ENCODE measurements at regions not wholly inside any gene's neighbourhood (a gene's known extent, or its start where the extent isn't known, plus 50 kb on each side); places are given as distances from the start of the nearest gene placed in this dataset.
A peak's percentile ranks its signal among the peaks of the same experiment; 100 is the strongest.

DNA sequence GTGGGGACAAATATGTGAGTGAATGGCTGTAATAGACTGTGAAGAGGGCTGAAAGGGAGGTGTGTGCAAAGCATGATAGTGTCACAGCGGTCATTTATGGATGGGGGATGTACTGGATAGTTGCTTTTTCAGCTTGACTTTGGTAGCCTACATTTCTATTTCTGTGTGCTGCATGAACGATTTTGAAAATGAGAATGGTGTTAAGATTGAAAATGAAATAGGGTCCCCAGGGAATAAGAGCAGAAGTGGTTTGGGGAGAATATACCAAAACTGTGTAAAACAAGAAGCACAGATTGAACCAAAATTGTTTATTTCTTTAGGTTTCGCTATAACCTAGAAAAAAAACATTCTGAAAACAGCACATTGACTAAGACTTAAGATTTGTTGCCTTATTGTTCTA, 58.8 kb upstream of the CLNK start:
- Mint-ChIP-seq H3K4me1 (ENCODE audit: low read depth) (peaks cover 18% of the 10 kb centered on the region), H3K27ac (no peak overlapping the region), H3K36me3 (ENCODE audit: low read depth) (peaks cover 5% of the 10 kb centered on the region), H3K27me3 (ENCODE audit: low read depth) (no peaks in the 10 kb centered on the region), H3K9me3 (peaks cover 6% of the 10 kb centered on the region), H3K4me3 (ENCODE audit: low read depth) (no peak overlapping the region)
- no peak for DNase-seq (ENCODE audit: low spot score)
- intact Hi-C loops (cut with micrococcal nuclease): no loop called here

DNA sequence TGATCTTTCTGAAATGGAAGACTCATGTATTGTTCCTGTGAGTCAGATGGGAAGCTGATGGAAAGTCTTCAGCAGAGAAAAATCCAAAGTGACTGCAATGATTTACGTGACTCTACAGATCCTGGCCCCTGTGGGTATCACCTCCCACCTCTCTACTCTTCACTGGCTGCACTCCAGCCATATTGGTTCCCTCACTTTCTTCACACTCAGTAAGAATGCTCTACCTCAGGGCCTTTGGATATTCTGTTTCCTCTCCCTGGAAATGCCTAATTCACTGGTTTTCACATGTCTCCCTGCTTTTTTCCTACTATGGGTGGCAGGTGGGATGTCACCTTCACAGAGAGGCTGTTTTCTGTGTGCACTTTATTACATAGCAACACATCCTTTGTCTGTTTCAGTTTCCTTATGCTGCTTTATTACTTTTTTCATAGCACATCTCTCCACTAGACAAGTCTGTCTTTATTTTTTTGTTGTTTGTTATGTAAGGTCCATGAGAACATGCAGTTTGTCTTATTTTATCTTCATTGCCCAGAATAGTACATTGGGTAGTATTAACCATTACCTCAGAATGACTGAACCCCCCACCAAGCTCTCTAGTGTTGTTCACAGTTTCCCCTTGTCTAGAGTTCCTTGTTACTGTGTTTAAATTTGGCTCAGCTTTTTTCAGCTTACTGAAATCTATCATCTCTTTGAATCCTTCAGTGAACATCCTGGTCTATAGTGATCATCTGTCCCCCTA, 57.6 kb upstream of the CLNK start:
- DNase-seq (ENCODE audit: low spot score): no peak
- no peaks in the 10 kb centered on the region for H3K27me3 Mint-ChIP-seq (ENCODE audit: low read depth)
- no peak overlapping the region for H3K4me3 Mint-ChIP-seq (ENCODE audit: low read depth)
- intact Hi-C loops (cut with micrococcal nuclease): no loop called here
- H3K9me3 Mint-ChIP-seq: peaks cover 6% of the 10 kb centered on the region
- no peak overlapping the region for H3K27ac Mint-ChIP-seq
- H3K36me3 Mint-ChIP-seq (ENCODE audit: low read depth): peaks cover 8% of the 10 kb centered on the region
- peaks cover 29% of the 10 kb centered on the region for H3K4me1 Mint-ChIP-seq (ENCODE audit: low read depth)

DNA sequence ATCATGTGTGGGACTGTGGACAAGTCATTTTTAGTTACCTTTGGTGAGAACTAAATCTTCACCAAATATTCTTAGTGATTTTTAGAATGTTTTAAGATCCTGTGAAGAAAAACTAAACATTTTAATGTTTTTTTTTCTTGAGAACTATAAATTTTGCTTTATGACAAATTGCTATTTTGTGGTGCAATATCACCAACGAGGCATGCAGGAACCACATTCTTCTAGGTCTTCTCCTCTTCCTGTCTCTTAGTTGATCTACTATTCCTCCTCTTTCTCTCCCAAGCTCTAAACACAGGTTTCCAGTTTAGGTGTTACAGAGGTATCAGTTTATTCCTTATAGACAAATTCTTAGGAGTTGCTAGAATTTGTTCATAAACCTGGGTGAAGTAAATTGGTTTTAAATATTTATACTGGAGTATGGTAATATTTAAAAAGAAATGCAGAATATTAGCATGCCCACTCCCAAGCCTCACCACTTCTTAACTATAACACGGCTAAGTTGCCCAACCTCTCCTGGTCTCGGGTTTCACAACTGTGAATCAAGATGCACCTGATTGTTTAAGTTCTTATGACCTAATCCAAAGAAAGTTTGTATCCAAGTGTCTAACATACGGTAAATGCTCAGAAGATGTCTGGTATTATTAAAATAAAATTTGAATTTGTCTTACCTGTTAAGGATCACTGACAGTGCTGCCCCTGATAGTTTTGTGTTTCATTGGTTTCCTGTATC, 56.5 kb upstream of the CLNK start:
- Mint-ChIP-seq H3K27ac (no peak overlapping the region), H3K36me3 (ENCODE audit: low read depth) (peaks cover 14% of the 10 kb centered on the region), H3K9me3 (peaks cover 6% of the 10 kb centered on the region), H3K27me3 (ENCODE audit: low read depth) (no peaks in the 10 kb centered on the region), H3K4me3 (ENCODE audit: low read depth) (no peak overlapping the region), H3K4me1 (ENCODE audit: low read depth) (peaks cover 37% of the 10 kb centered on the region)
- intact Hi-C loops (cut with micrococcal nuclease): no loop called here
- no peak for DNase-seq (ENCODE audit: low spot score)

DNA sequence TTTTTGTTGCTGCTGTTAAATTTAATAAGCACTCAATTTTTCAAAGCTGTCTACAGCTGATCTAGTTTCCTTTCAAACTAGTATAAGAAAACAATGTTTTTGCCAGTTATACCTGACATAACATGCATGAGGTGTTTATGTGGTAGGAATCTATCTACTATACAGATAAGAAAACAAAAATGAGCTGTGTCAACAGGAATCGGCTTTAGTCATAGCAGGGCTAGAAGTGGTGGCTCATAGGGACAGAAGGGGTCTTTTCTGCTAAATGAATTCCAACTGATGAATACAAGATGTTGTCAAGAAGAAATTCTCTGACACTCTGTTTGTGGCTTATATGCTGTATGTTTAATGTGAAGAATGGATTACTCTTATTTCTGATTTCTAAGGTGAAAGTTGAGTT, 55.7 kb upstream of the CLNK start:
- intact Hi-C loops (cut with micrococcal nuclease): no loop called here
- peaks cover 6% of the 10 kb centered on the region for H3K9me3 Mint-ChIP-seq
- DNase-seq (ENCODE audit: low spot score): no peak
- no peaks in the 10 kb centered on the region for H3K27me3 Mint-ChIP-seq (ENCODE audit: low read depth)
- peak overlapping the region; percentile 18 for H3K4me3 Mint-ChIP-seq (ENCODE audit: low read depth)
- peak overlapping the region; percentile 36 for H3K27ac Mint-ChIP-seq
- peaks cover 14% of the 10 kb centered on the region for H3K36me3 Mint-ChIP-seq (ENCODE audit: low read depth)
- peaks cover 39% of the 10 kb centered on the region for H3K4me1 Mint-ChIP-seq (ENCODE audit: low read depth)

GRCh38 chr4:10738826-10739489, 54.4 kb upstream of the CLNK start:
- H3K27me3 Mint-ChIP-seq (ENCODE audit: low read depth): no peaks in the 10 kb centered on the region
- H3K9me3 Mint-ChIP-seq: peaks cover 6% of the 10 kb centered on the region
- H3K36me3 Mint-ChIP-seq (ENCODE audit: low read depth): peaks cover 14% of the 10 kb centered on the region
- peak overlapping the region; percentile 48 for H3K27ac Mint-ChIP-seq
- intact Hi-C loops (cut with micrococcal nuclease): loop anchor here (10.0 kb wide), 1 partner anchor 1134 kb away; no protein-coding TSS in a partner anchor
- peak overlapping the region; percentile 35 for H3K4me3 Mint-ChIP-seq (ENCODE audit: low read depth)
- no peak for DNase-seq (ENCODE audit: low spot score)
- H3K4me1 Mint-ChIP-seq (ENCODE audit: low read depth): peaks cover 50% of the 10 kb centered on the region

GRCh38 chr4:10737337-10737736, 52.8 kb upstream of the CLNK start:
- peak overlapping the region; percentile 86 for H3K27ac Mint-ChIP-seq
- peaks cover 65% of the 10 kb centered on the region for H3K4me1 Mint-ChIP-seq (ENCODE audit: low read depth)
- no peak for DNase-seq (ENCODE audit: low spot score)
- H3K36me3 Mint-ChIP-seq (ENCODE audit: low read depth): peaks cover 18% of the 10 kb centered on the region
- no peaks in the 10 kb centered on the region for H3K27me3 Mint-ChIP-seq (ENCODE audit: low read depth)
- intact Hi-C loops (cut with micrococcal nuclease): loop anchor here (2.0 to 10.0 kb wide), 2 partner anchors 15 to 1133 kb away; no protein-coding TSS in a partner anchor
- H3K4me3 Mint-ChIP-seq (ENCODE audit: low read depth): peak overlapping the region; percentile 64
- peaks cover 14% of the 10 kb centered on the region for H3K9me3 Mint-ChIP-seq

GRCh38 chr4:10736895-10737294, 52.3 kb upstream of the CLNK start:
- Mint-ChIP-seq H3K27ac (peak overlapping the region; percentile 86), H3K4me3 (ENCODE audit: low read depth) (no peak overlapping the region), H3K4me1 (ENCODE audit: low read depth) (peaks cover 68% of the 10 kb centered on the region), H3K27me3 (ENCODE audit: low read depth) (no peaks in the 10 kb centered on the region), H3K36me3 (ENCODE audit: low read depth) (peaks cover 18% of the 10 kb centered on the region), H3K9me3 (peaks cover 14% of the 10 kb centered on the region)
- no peak for DNase-seq (ENCODE audit: low spot score)
- intact Hi-C loops (cut with micrococcal nuclease): loop anchor here (2.0 to 10.0 kb wide), 2 partner anchors 14 to 1132 kb away; no protein-coding TSS in a partner anchor

GRCh38 chr4:10736266-10736665, 51.7 kb upstream of the CLNK start:
- peaks cover 18% of the 10 kb centered on the region for H3K36me3 Mint-ChIP-seq (ENCODE audit: low read depth)
- intact Hi-C loops (cut with micrococcal nuclease): loop anchor here (2.0 to 10.0 kb wide), 2 partner anchors 13 to 1131 kb away; no protein-coding TSS in a partner anchor
- no peaks in the 10 kb centered on the region for H3K27me3 Mint-ChIP-seq (ENCODE audit: low read depth)
- H3K9me3 Mint-ChIP-seq: peaks cover 14% of the 10 kb centered on the region
- H3K27ac Mint-ChIP-seq: peak overlapping the region; percentile 86
- H3K4me1 Mint-ChIP-seq (ENCODE audit: low read depth): peaks cover 74% of the 10 kb centered on the region
- no peak for DNase-seq (ENCODE audit: low spot score)
- H3K4me3 Mint-ChIP-seq (ENCODE audit: low read depth): no peak overlapping the region

- Mint-ChIP-seq H3K4me3 (ENCODE audit: low read depth) (peak overlapping the region; percentile 59), H3K9me3 (peaks cover 15% of the 10 kb centered on the region), H3K4me1 (ENCODE audit: low read depth) (peaks cover 81% of the 10 kb centered on the region), H3K27me3 (ENCODE audit: low read depth) (no peaks in the 10 kb centered on the region), H3K36me3 (ENCODE audit: low read depth) (peaks cover 22% of the 10 kb centered on the region), H3K27ac (peak overlapping the region; percentile 99)
- intact Hi-C loops (cut with micrococcal nuclease): loop anchor here (5.0 to 10.0 kb wide), 7 partner anchors 108 to 1130 kb away; partner anchors contain the start of genes HS3ST1, WDR1 and ZNF518B
- DNase-seq (ENCODE audit: low spot score): no peak
Measured at GRCh38 chr4:10734697-10735096, 50.1 kb upstream of the CLNK start.

Data from activated T-helper 2 cell treated with anti-CD3 and anti-CD28 coated beads, Interferon-gamma antibody, Interleukin-2, Interleukin-4, amounts not matched to agents 10 μg/mL and 5 μg/mL and 100 μg/mL, durations not matched to agents 14 hours and 24 hours and 36 hours (primary cell).